Activated T-cell treated with anti-CD3 and anti-CD28 coated beads, Interleukin-2, amount 50 U/mL, for 24 hours (primary cell): ENCODE measurements at regions not wholly inside any gene's neighbourhood (a gene's known extent, or its start where the extent isn't known, plus 50 kb on each side); places are given as distances from the start of the nearest gene placed in this dataset.
"Not testable (repeated sequence)": the region's sequence is repeated elsewhere in the genome, so short reads cannot be mapped to it uniquely, and the experiment has no call there.

Experiments used
- DNase-seq: peaks from one replicate; pipeline ENCODE4 v3.0.0-alpha.2; 2020
- H3K27ac Mint-ChIP-seq: 2 replicates; pipeline ENCODE4 v1.8.0; 2020; ENCODE audit warnings: mild to moderate bottlenecking, mixed read lengths
- H3K27me3 Mint-ChIP-seq: 2 replicates; pipeline ENCODE4 v1.8.0; 2020; ENCODE audit warnings: mixed read lengths
- H3K36me3 Mint-ChIP-seq: 2 replicates; pipeline ENCODE4 v1.8.0; 2020; ENCODE audit warnings: low read depth, mixed read lengths
- H3K4me1 Mint-ChIP-seq: 2 replicates; pipeline ENCODE4 v1.8.0; 2020; ENCODE audit warnings: low read depth, mixed read lengths
- H3K4me3 Mint-ChIP-seq: 2 replicates; pipeline ENCODE4 v1.8.0; 2020; ENCODE audit warnings: mild to moderate bottlenecking, moderate library complexity, mixed read lengths
- H3K9me3 Mint-ChIP-seq: 2 replicates; pipeline ENCODE4 v1.8.0; 2020; ENCODE audit warnings: mixed read lengths

- Mint-ChIP-seq H3K9me3 (no peaks in the 10 kb centered on the region), H3K27me3 (no peaks in the 10 kb centered on the region)
Measured at GRCh38 chr3:132084982-132085381, 50.2 kb upstream of the CPNE4 start.

GRCh38 chr3:132087356-132087755 is 52.5 kb upstream of the CPNE4 start:
- no peak for DNase-seq
- Mint-ChIP-seq H3K9me3 (no peaks in the 10 kb centered on the region), H3K27ac (no peak overlapping the region), H3K4me1 (no peaks in the 10 kb centered on the region), H3K36me3 (no peaks in the 10 kb centered on the region), H3K4me3 (no peak overlapping the region), H3K27me3 (no peaks in the 10 kb centered on the region)

More at GRCh38 chr3:132084982-132085381, 50.2 kb upstream of the CPNE4 start:
- no peak for DNase-seq
- H3K4me1 Mint-ChIP-seq = no peaks in the 10 kb centered on the region
- H3K4me3 Mint-ChIP-seq = no peak overlapping the region
- no peak overlapping the region for H3K27ac Mint-ChIP-seq
- no peaks in the 10 kb centered on the region for H3K36me3 Mint-ChIP-seq

- no peak for DNase-seq
- H3K27me3 Mint-ChIP-seq = no peaks in the 10 kb centered on the region
Measured at GRCh38 chr3:132088291-132088690, 53.5 kb upstream of the CPNE4 start.

GRCh38 chr3:132090921-132091320 is 56.1 kb upstream of the CPNE4 start:
- no peaks in the 10 kb centered on the region for H3K36me3 Mint-ChIP-seq
- peaks cover 2% of the 10 kb centered on the region for H3K27me3 Mint-ChIP-seq
- no peaks in the 10 kb centered on the region for H3K9me3 Mint-ChIP-seq
- no peak overlapping the region for H3K27ac Mint-ChIP-seq
- no peak for DNase-seq
- no peak overlapping the region for H3K4me3 Mint-ChIP-seq
- no peaks in the 10 kb centered on the region for H3K4me1 Mint-ChIP-seq

More at GRCh38 chr3:132088291-132088690, 53.5 kb upstream of the CPNE4 start:
- Mint-ChIP-seq H3K36me3 (no peaks in the 10 kb centered on the region), H3K4me3 (no peak overlapping the region), H3K27ac (no peak overlapping the region), H3K9me3 (no peaks in the 10 kb centered on the region), H3K4me1 (no peaks in the 10 kb centered on the region)

- H3K4me1 Mint-ChIP-seq = no peaks in the 10 kb centered on the region
- H3K4me3 Mint-ChIP-seq = no peak overlapping the region
- no peak overlapping the region for H3K27ac Mint-ChIP-seq
- no peak for DNase-seq
- no peaks in the 10 kb centered on the region for H3K36me3 Mint-ChIP-seq
- peaks cover 7% of the 10 kb centered on the region for H3K27me3 Mint-ChIP-seq
- H3K9me3 Mint-ChIP-seq = peaks cover 4% of the 10 kb centered on the region
Measured at GRCh38 chr3:132116601-132117000, 81.8 kb upstream of the CPNE4 start.

GRCh38 chr3:132117642-132118041 is 82.8 kb upstream of the CPNE4 start:
- Mint-ChIP-seq H3K9me3 (peaks cover 4% of the 10 kb centered on the region), H3K4me1 (no peaks in the 10 kb centered on the region), H3K4me3 (no peak overlapping the region), H3K27ac (no peak overlapping the region), H3K27me3 (peaks cover 7% of the 10 kb centered on the region), H3K36me3 (no peaks in the 10 kb centered on the region)
- DNase-seq = no peak

- H3K9me3 Mint-ChIP-seq = peaks cover 4% of the 10 kb centered on the region
- H3K27ac Mint-ChIP-seq = no peak overlapping the region
- DNase-seq = no peak
- H3K27me3 Mint-ChIP-seq = peaks cover 14% of the 10 kb centered on the region
- no peak overlapping the region for H3K4me3 Mint-ChIP-seq
- H3K4me1 Mint-ChIP-seq = no peaks in the 10 kb centered on the region
- no peaks in the 10 kb centered on the region for H3K36me3 Mint-ChIP-seq
Measured at GRCh38 chr3:132119531-132119930, 84.7 kb upstream of the CPNE4 start.

GRCh38 chr3:132124096-132124495 is 89.3 kb upstream of the CPNE4 start:
- no peak for DNase-seq
- H3K4me1 Mint-ChIP-seq = no peaks in the 10 kb centered on the region
- no peak overlapping the region for H3K4me3 Mint-ChIP-seq
- no peaks in the 10 kb centered on the region for H3K36me3 Mint-ChIP-seq
- no peak overlapping the region for H3K27ac Mint-ChIP-seq
- H3K27me3 Mint-ChIP-seq = peaks cover 12% of the 10 kb centered on the region
- H3K9me3 Mint-ChIP-seq = peaks cover 4% of the 10 kb centered on the region

GRCh38 chr3:132124651-132125284 is 90.0 kb upstream of the CPNE4 start:
- H3K4me1 Mint-ChIP-seq = no peaks in the 10 kb centered on the region
- no peak overlapping the region for H3K27ac Mint-ChIP-seq
- H3K36me3 Mint-ChIP-seq = no peaks in the 10 kb centered on the region
- no peak overlapping the region for H3K4me3 Mint-ChIP-seq
- peaks cover 12% of the 10 kb centered on the region for H3K27me3 Mint-ChIP-seq
- peaks cover 4% of the 10 kb centered on the region for H3K9me3 Mint-ChIP-seq
- DNase-seq = no peak

GRCh38 chr3:132134611-132135010 is 99.8 kb upstream of the CPNE4 start:
- no peaks in the 10 kb centered on the region for H3K36me3 Mint-ChIP-seq
- H3K4me3 Mint-ChIP-seq = no peak overlapping the region
- H3K27ac Mint-ChIP-seq = no peak overlapping the region
- H3K27me3 Mint-ChIP-seq = peaks cover 11% of the 10 kb centered on the region
- H3K4me1 Mint-ChIP-seq = no peaks in the 10 kb centered on the region
- peaks cover 2% of the 10 kb centered on the region for H3K9me3 Mint-ChIP-seq
- DNase-seq = no peak

- no peaks in the 10 kb centered on the region for H3K4me1 Mint-ChIP-seq
- H3K9me3 Mint-ChIP-seq = peaks cover 4% of the 10 kb centered on the region
- DNase-seq = no peak
- peaks cover 11% of the 10 kb centered on the region for H3K27me3 Mint-ChIP-seq
- H3K27ac Mint-ChIP-seq = no peak overlapping the region
- no peak overlapping the region for H3K4me3 Mint-ChIP-seq
- H3K36me3 Mint-ChIP-seq = no peaks in the 10 kb centered on the region
Measured at GRCh38 chr3:132135628-132136333, 101.0 kb upstream of the CPNE4 start.

GRCh38 chr3:132136334-132136716 is 101.5 kb upstream of the CPNE4 start:
- no peaks in the 10 kb centered on the region for H3K36me3 Mint-ChIP-seq
- peaks cover 4% of the 10 kb centered on the region for H3K9me3 Mint-ChIP-seq
- no peaks in the 10 kb centered on the region for H3K4me1 Mint-ChIP-seq
- DNase-seq = no peak
- peaks cover 11% of the 10 kb centered on the region for H3K27me3 Mint-ChIP-seq
- no peak overlapping the region for H3K4me3 Mint-ChIP-seq
- no peak overlapping the region for H3K27ac Mint-ChIP-seq

- H3K4me1 Mint-ChIP-seq, DNase-seq, H3K9me3 Mint-ChIP-seq, H3K36me3 Mint-ChIP-seq, H3K4me3 Mint-ChIP-seq, H3K27ac Mint-ChIP-seq: not testable (repeated sequence)
- peaks cover 11% of the 10 kb centered on the region for H3K27me3 Mint-ChIP-seq
Measured at GRCh38 chr3:132136902-132137301, 102.1 kb upstream of the CPNE4 start.

- no peaks in the 10 kb centered on the region for H3K36me3 Mint-ChIP-seq
- H3K27ac Mint-ChIP-seq = no peak overlapping the region
- H3K9me3 Mint-ChIP-seq = no peaks in the 10 kb centered on the region
- DNase-seq = no peak
- H3K4me3 Mint-ChIP-seq = no peak overlapping the region
- no peaks in the 10 kb centered on the region for H3K4me1 Mint-ChIP-seq
- peaks cover 8% of the 10 kb centered on the region for H3K27me3 Mint-ChIP-seq
Measured at GRCh38 chr3:132145833-132146232, 111.0 kb upstream of the CPNE4 start.

- Mint-ChIP-seq H3K27me3 (peaks cover 33% of the 10 kb centered on the region), H3K9me3 (no peaks in the 10 kb centered on the region), H3K4me1 (no peaks in the 10 kb centered on the region), H3K36me3 (no peaks in the 10 kb centered on the region), H3K27ac (no peak overlapping the region), H3K4me3 (no peak overlapping the region)
- no peak for DNase-seq
Measured at GRCh38 chr3:132154619-132155018, 119.8 kb upstream of the CPNE4 start.
